ENCODE measurements at regions not wholly inside any gene's neighbourhood (a gene's known extent, or its start where the extent isn't known, plus 50 kb on each side); places are given as distances from the start of the nearest gene placed in this dataset.

- Histone ChIP-seq H2AFZ (ENCODE audit: low read depth, low read length) (no peak overlapping the region), H3K4me1 (ENCODE audit: control insufficient read depth, extremely low read depth, insufficient read depth, low read length) (peaks cover 23% of the 10 kb centered on the region), H3K79me2 (ENCODE audit: control insufficient read depth, insufficient read depth, low read length) (no peaks in the 10 kb centered on the region), H3K36me3 (ENCODE audit: control insufficient read depth in 2 of 2, extremely low read depth in 1 of 2, insufficient read depth in 2 of 2, low read length in 2 of 2) (no peaks in the 10 kb centered on the region), H3K9me1 (replicated peaks; ENCODE audit: control insufficient read depth, extremely low read depth, insufficient read depth, low read length) (no peaks in the 10 kb centered on the region), H3K9me3 (replicated peaks; ENCODE audit: control insufficient read depth, insufficient read depth, low read length) (no peaks in the 10 kb centered on the region), H3K27ac (ENCODE audit: insufficient read depth, low read depth, low read length) (no peak overlapping the region), H3K4me2 (ENCODE audit: insufficient read depth, low read length) (no peak overlapping the region), H3K4me3 (replicated peaks in 1 of 3; ENCODE audit: insufficient read depth in 1 of 3, low read depth in 1 of 3, low read length in 3 of 3) (no peak overlapping the region), H3K27me3 (ENCODE audit: control insufficient read depth in 2 of 2, insufficient read depth in 2 of 2, low read length in 2 of 2) (no peaks in the 10 kb centered on the region), H4K20me1 (replicated peaks; ENCODE audit: control insufficient read depth, extremely low read depth, insufficient read depth, low read length) (no peaks in the 10 kb centered on the region), H3K9ac (replicated peaks; ENCODE audit: extremely low read depth, insufficient read depth, low read length) (no peak overlapping the region)
- FAIRE-seq: no peak
- CTCF ChIA-PET: no interaction called here
- dilution Hi-C loops (cut with MboI; ENCODE audit: extremely low pct_ligation_motif_present, low sequenced_read_pairs) (no loop called here), intact Hi-C loops (cut with micrococcal nuclease) (no loop called here)
- POLR2A ChIA-PET: no interaction called here
- DNase-seq (ENCODE audit: low read depth, low spot score): no peak
- BruUV-seq (replicated peaks): no TSS peak
- TF ChIP-seq JUN (IDR thresholded peaks at IDR 0.05; ENCODE audit: borderline replicate concordance, insufficient read depth, insufficient read length, low read depth) (no peak), GATA2 (IDR thresholded peaks at IDR 0.05; ENCODE audit: insufficient read depth, insufficient read length, low read depth, low read length) (no peak), POLR2AphosphoS5 (IDR thresholded peaks at IDR 0.05; ENCODE audit: insufficient read depth, low read depth, low read length) (no peak), MYC (IDR thresholded peaks at IDR 0.05; ENCODE audit: low read depth, low read length) (no peak), CTCF (IDR thresholded peaks at IDR 0.05; ENCODE audit: extremely low read depth in 1 of 2, insufficient read depth in 1 of 2, low read depth in 1 of 2, low read length in 2 of 2) (no peak), EZH2 (IDR thresholded peaks at IDR 0.05; ENCODE audit: borderline replicate concordance, low read depth, low read length, severe bottlenecking) (no peak)
These were observed 101.9 kb downstream of the COPRS start for GRCh38 chr17:31757097-31757496.
